ENCODE measurements at regions not wholly inside any gene's neighbourhood (a gene's known extent, or its start where the extent isn't known, plus 50 kb on each side); places are given as distances from the start of the nearest gene placed in this dataset.
A peak's percentile ranks its signal among the peaks of the same experiment; 100 is the strongest.
"Not testable (repeated sequence)": the region's sequence is repeated elsewhere in the genome, so short reads cannot be mapped to it uniquely, and the experiment has no call there.

GRCh38 chr1:58248791-58249190 is 297.7 kb downstream of the OMA1 start:
- Histone ChIP-seq H3K27me3 (ENCODE audit: control insufficient read depth, insufficient read depth, low read length) (peaks cover 35% of the 10 kb centered on the region), H3K36me3 (ENCODE audit: control insufficient read depth, insufficient read depth, low read length) (no peaks in the 10 kb centered on the region), H3K4me3 (ENCODE audit: low read depth, low read length) (peak overlapping the region; percentile 67), H3K9me3 (ENCODE audit: control insufficient read depth, insufficient read depth, low read length) (no peaks in the 10 kb centered on the region), H3K9ac (ENCODE audit: low read depth, low read length) (no peak overlapping the region), H3K4me1 (ENCODE audit: control insufficient read depth, insufficient read depth, low read length) (peaks cover 5% of the 10 kb centered on the region)

- Histone ChIP-seq H3K4me3 (ENCODE audit: low read depth, low read length) (no peak overlapping the region), H3K9me3 (ENCODE audit: control insufficient read depth, insufficient read depth, low read length) (no peaks in the 10 kb centered on the region), H3K4me1 (ENCODE audit: control insufficient read depth, insufficient read depth, low read length) (peaks cover 5% of the 10 kb centered on the region), H3K36me3 (ENCODE audit: control insufficient read depth, insufficient read depth, low read length) (no peaks in the 10 kb centered on the region), H3K27me3 (ENCODE audit: control insufficient read depth, insufficient read depth, low read length) (peaks cover 35% of the 10 kb centered on the region), H3K9ac (ENCODE audit: low read depth, low read length) (no peak overlapping the region)
Measured at GRCh38 chr1:58248072-58248471, 298.5 kb downstream of the OMA1 start.

- no peaks in the 10 kb centered on the region for H3K9me3 ChIP-seq (ENCODE audit: control insufficient read depth, insufficient read depth, low read length)
- no peak overlapping the region for H3K9ac ChIP-seq (ENCODE audit: low read depth, low read length)
- peaks cover 5% of the 10 kb centered on the region for H3K4me1 ChIP-seq (ENCODE audit: control insufficient read depth, insufficient read depth, low read length)
- H3K36me3 ChIP-seq (ENCODE audit: control insufficient read depth, insufficient read depth, low read length), result no peaks in the 10 kb centered on the region
- no peak overlapping the region for H3K4me3 ChIP-seq (ENCODE audit: low read depth, low read length)
- peaks cover 34% of the 10 kb centered on the region for H3K27me3 ChIP-seq (ENCODE audit: control insufficient read depth, insufficient read depth, low read length)
Measured at GRCh38 chr1:58246549-58246948, 300.0 kb downstream of the OMA1 start.

GRCh38 chr1:58244872-58245271 is 301.7 kb downstream of the OMA1 start:
- peaks cover 3% of the 10 kb centered on the region for H3K4me1 ChIP-seq (ENCODE audit: control insufficient read depth, insufficient read depth, low read length)
- no peak overlapping the region for H3K4me3 ChIP-seq (ENCODE audit: low read depth, low read length)
- no peaks in the 10 kb centered on the region for H3K36me3 ChIP-seq (ENCODE audit: control insufficient read depth, insufficient read depth, low read length)
- peaks cover 23% of the 10 kb centered on the region for H3K27me3 ChIP-seq (ENCODE audit: control insufficient read depth, insufficient read depth, low read length)
- no peak overlapping the region for H3K9ac ChIP-seq (ENCODE audit: low read depth, low read length)
- H3K9me3 ChIP-seq (ENCODE audit: control insufficient read depth, insufficient read depth, low read length), result no peaks in the 10 kb centered on the region

- Histone ChIP-seq H3K9ac (ENCODE audit: low read depth, low read length) (no peak overlapping the region), H3K4me1 (ENCODE audit: control insufficient read depth, insufficient read depth, low read length) (peaks cover 26% of the 10 kb centered on the region), H3K36me3 (ENCODE audit: control insufficient read depth, insufficient read depth, low read length) (no peaks in the 10 kb centered on the region), H3K4me3 (ENCODE audit: low read depth, low read length) (no peak overlapping the region), H3K9me3 (ENCODE audit: control insufficient read depth, insufficient read depth, low read length) (no peaks in the 10 kb centered on the region), H3K27me3 (ENCODE audit: control insufficient read depth, insufficient read depth, low read length) (no peaks in the 10 kb centered on the region)
Measured at GRCh38 chr1:58238846-58239245, 307.7 kb downstream of the OMA1 start.

GRCh38 chr1:58233729-58234128 is 312.8 kb downstream of the OMA1 start:
- peaks cover 28% of the 10 kb centered on the region for H3K4me1 ChIP-seq (ENCODE audit: control insufficient read depth, insufficient read depth, low read length)
- H3K9me3 ChIP-seq (ENCODE audit: control insufficient read depth, insufficient read depth, low read length), result no peaks in the 10 kb centered on the region
- no peaks in the 10 kb centered on the region for H3K27me3 ChIP-seq (ENCODE audit: control insufficient read depth, insufficient read depth, low read length)

GRCh38 chr1:58231204-58231603 is 315.3 kb downstream of the OMA1 start:
- Histone ChIP-seq H3K9me3 (ENCODE audit: control insufficient read depth, insufficient read depth, low read length) (no peaks in the 10 kb centered on the region), H3K27me3 (ENCODE audit: control insufficient read depth, insufficient read depth, low read length) (no peaks in the 10 kb centered on the region), H3K4me3 (ENCODE audit: low read depth, low read length) (no peak overlapping the region), H3K36me3 (ENCODE audit: control insufficient read depth, insufficient read depth, low read length) (no peaks in the 10 kb centered on the region), H3K9ac (ENCODE audit: low read depth, low read length) (no peak overlapping the region), H3K4me1 (ENCODE audit: control insufficient read depth, insufficient read depth, low read length) (peaks cover 13% of the 10 kb centered on the region)

More at GRCh38 chr1:58233729-58234128, 312.8 kb downstream of the OMA1 start:
- Histone ChIP-seq H3K4me3 (ENCODE audit: low read depth, low read length) (no peak overlapping the region), H3K9ac (ENCODE audit: low read depth, low read length) (no peak overlapping the region), H3K36me3 (ENCODE audit: control insufficient read depth, insufficient read depth, low read length) (no peaks in the 10 kb centered on the region)

- Histone ChIP-seq H3K9ac (ENCODE audit: low read depth, low read length) (no peak overlapping the region), H3K4me1 (ENCODE audit: control insufficient read depth, insufficient read depth, low read length) (no peaks in the 10 kb centered on the region), H3K36me3 (ENCODE audit: control insufficient read depth, insufficient read depth, low read length) (no peaks in the 10 kb centered on the region), H3K4me3 (ENCODE audit: low read depth, low read length) (no peak overlapping the region), H3K9me3 (ENCODE audit: control insufficient read depth, insufficient read depth, low read length) (no peaks in the 10 kb centered on the region), H3K27me3 (ENCODE audit: control insufficient read depth, insufficient read depth, low read length) (no peaks in the 10 kb centered on the region)
Measured at GRCh38 chr1:58227604-58228003, 318.9 kb downstream of the OMA1 start.

GRCh38 chr1:58223522-58223921 is 323.0 kb downstream of the OMA1 start:
- H3K4me1 ChIP-seq (ENCODE audit: control insufficient read depth, insufficient read depth, low read length), result no peaks in the 10 kb centered on the region
- no peaks in the 10 kb centered on the region for H3K36me3 ChIP-seq (ENCODE audit: control insufficient read depth, insufficient read depth, low read length)
- H3K9ac ChIP-seq (ENCODE audit: low read depth, low read length), result no peak overlapping the region
- H3K9me3 ChIP-seq (ENCODE audit: control insufficient read depth, insufficient read depth, low read length), result no peaks in the 10 kb centered on the region
- no peaks in the 10 kb centered on the region for H3K27me3 ChIP-seq (ENCODE audit: control insufficient read depth, insufficient read depth, low read length)
- H3K4me3 ChIP-seq (ENCODE audit: low read depth, low read length), result no peak overlapping the region

- Histone ChIP-seq H3K9ac (ENCODE audit: low read depth, low read length) (no peak overlapping the region), H3K27me3 (ENCODE audit: control insufficient read depth, insufficient read depth, low read length) (no peaks in the 10 kb centered on the region), H3K4me3 (ENCODE audit: low read depth, low read length) (no peak overlapping the region), H3K36me3 (ENCODE audit: control insufficient read depth, insufficient read depth, low read length) (no peaks in the 10 kb centered on the region), H3K9me3 (ENCODE audit: control insufficient read depth, insufficient read depth, low read length) (no peaks in the 10 kb centered on the region), H3K4me1 (ENCODE audit: control insufficient read depth, insufficient read depth, low read length) (no peaks in the 10 kb centered on the region)
Measured at GRCh38 chr1:58220836-58221472, 325.6 kb downstream of the OMA1 start.

- not testable (repeated sequence) for H3K9ac ChIP-seq (ENCODE audit: low read depth, low read length); H3K4me3 ChIP-seq (ENCODE audit: low read depth, low read length); H3K36me3 ChIP-seq (ENCODE audit: control insufficient read depth, insufficient read depth, low read length); H3K27me3 ChIP-seq (ENCODE audit: control insufficient read depth, insufficient read depth, low read length); H3K4me1 ChIP-seq (ENCODE audit: control insufficient read depth, insufficient read depth, low read length); H3K9me3 ChIP-seq (ENCODE audit: control insufficient read depth, insufficient read depth, low read length)
Measured at GRCh38 chr1:58216169-58216568, 330.4 kb downstream of the OMA1 start.

GRCh38 chr1:58214674-58215073 is 331.9 kb downstream of the OMA1 start:
- Histone ChIP-seq H3K4me3 (ENCODE audit: low read depth, low read length) (no peak overlapping the region), H3K27me3 (ENCODE audit: control insufficient read depth, insufficient read depth, low read length) (no peaks in the 10 kb centered on the region), H3K9ac (ENCODE audit: low read depth, low read length) (no peak overlapping the region), H3K4me1 (ENCODE audit: control insufficient read depth, insufficient read depth, low read length) (no peaks in the 10 kb centered on the region), H3K36me3 (ENCODE audit: control insufficient read depth, insufficient read depth, low read length) (no peaks in the 10 kb centered on the region), H3K9me3 (ENCODE audit: control insufficient read depth, insufficient read depth, low read length) (no peaks in the 10 kb centered on the region)
